PC-3 (cell line): ENCODE measurements at regions not wholly inside any gene's neighbourhood (a gene's known extent, or its start where the extent isn't known, plus 50 kb on each side); places are given as distances from the start of the nearest gene placed in this dataset.

ENCODE experiments used
- EZH2 ChIP-seq: fragments of 300-600 bp; sonication (generic); IDR thresholded peaks from one replicate; pipeline ENCODE4 v1.6.1; 2017; ENCODE audit warnings: antibody characterized with exemption, mild to moderate bottlenecking, low read length; ENCODE audit not compliant: unreplicated experiment
- EZH2phosphoT487 ChIP-seq: fragments of 300-600 bp; sonication (generic); IDR thresholded peaks from 2 replicates; pipeline ENCODE4 v1.6.1; 2018; ENCODE audit warnings: mild to moderate bottlenecking, antibody characterized with exemption, low read length, borderline replicate concordance
- TF ChIP-seq, protein P1 (sequence below): fragments of 300-600 bp; sonication (generic); conservative IDR thresholded peaks from 2 replicates; pipeline ENCODE4 v1.5.1; 2017; ENCODE audit warnings: antibody characterized with exemption, low read depth, mild to moderate bottlenecking, low read length

DNA sequence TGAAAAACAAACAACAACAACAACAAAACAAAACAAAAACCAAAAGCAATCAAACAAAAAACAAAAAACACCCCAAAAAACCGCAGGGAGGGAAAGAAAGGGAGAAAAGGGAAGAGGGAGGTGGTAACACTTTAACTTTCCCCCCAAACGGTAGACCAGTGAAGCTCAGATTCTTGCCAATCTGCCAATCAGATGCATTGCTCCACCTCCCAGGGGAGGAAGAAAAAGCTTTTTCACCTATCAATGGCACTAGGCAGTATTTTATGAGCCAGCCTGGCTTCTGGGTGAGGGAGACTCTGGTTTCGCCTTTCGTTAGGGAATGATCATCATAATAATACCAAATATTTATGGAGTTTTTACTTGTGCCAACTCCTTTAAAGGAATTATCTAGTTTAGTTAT lies 94.1 kb downstream of the GPR139 start:
- TF ChIP-seq, protein P1, sequence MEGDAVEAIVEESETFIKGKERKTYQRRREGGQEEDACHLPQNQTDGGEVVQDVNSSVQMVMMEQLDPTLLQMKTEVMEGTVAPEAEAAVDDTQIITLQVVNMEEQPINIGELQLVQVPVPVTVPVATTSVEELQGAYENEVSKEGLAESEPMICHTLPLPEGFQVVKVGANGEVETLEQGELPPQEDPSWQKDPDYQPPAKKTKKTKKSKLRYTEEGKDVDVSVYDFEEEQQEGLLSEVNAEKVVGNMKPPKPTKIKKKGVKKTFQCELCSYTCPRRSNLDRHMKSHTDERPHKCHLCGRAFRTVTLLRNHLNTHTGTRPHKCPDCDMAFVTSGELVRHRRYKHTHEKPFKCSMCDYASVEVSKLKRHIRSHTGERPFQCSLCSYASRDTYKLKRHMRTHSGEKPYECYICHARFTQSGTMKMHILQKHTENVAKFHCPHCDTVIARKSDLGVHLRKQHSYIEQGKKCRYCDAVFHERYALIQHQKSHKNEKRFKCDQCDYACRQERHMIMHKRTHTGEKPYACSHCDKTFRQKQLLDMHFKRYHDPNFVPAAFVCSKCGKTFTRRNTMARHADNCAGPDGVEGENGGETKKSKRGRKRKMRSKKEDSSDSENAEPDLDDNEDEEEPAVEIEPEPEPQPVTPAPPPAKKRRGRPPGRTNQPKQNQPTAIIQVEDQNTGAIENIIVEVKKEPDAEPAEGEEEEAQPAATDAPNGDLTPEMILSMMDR: no peak
- TF ChIP-seq EZH2 (no peak), EZH2phosphoT487 (no peak)
